SK-N-SH treated with all-trans-retinoic acid at 6 μM for 48 hours (cell line): ENCODE measurements at regions not wholly inside any gene's neighbourhood (a gene's known extent, or its start where the extent isn't known, plus 50 kb on each side); places are given as distances from the start of the nearest gene placed in this dataset.

ENCODE experiments used
- ATAC-seq: fragments of 200-7000 bp; cut with Tn5 transposase; 3 replicates; pipeline ENCODE4 v1.9.1; 2020; ENCODE audit warnings: mild to moderate bottlenecking, moderate library complexity
- BACH2 ChIP-seq: fragments of 250-450 bp; sonication (Bioruptor Pico); IDR thresholded peaks from 2 replicates; pipeline ENCODE4 v1.9.0; 2021; ENCODE audit warnings: mild to moderate bottlenecking, borderline replicate concordance
- CSDC2 ChIP-seq: fragments of 250-450 bp; sonication (Bioruptor Pico); IDR thresholded peaks from 2 replicates; pipeline ENCODE4 v1.5.0; 2020; ENCODE audit warnings: mild to moderate bottlenecking, moderate library complexity
- CSRNP3 ChIP-seq: fragments of 250-450 bp; sonication (Bioruptor Pico); IDR thresholded peaks from 2 replicates; pipeline ENCODE4 v1.5.1; 2021; ENCODE audit warnings: mild to moderate bottlenecking, moderate library complexity
- ESRRG ChIP-seq: fragments of 250-450 bp; sonication (Bioruptor Pico); IDR thresholded peaks from 2 replicates; pipeline ENCODE4 v1.6.1; 2021; ENCODE audit warnings: mild to moderate bottlenecking
- GLIS3 ChIP-seq: fragments of 250-450 bp; sonication (Bioruptor Pico); IDR thresholded peaks from 2 replicates; pipeline ENCODE4 v1.5.0; 2020; ENCODE audit warnings: mild to moderate bottlenecking, moderate library complexity
- ISL1 ChIP-seq: fragments of 250-450 bp; sonication (Bioruptor Pico); IDR thresholded peaks from 2 replicates; pipeline ENCODE4 v2.1.2; 2022; ENCODE audit warnings: mild to moderate bottlenecking, moderate library complexity
- OSR1 ChIP-seq: fragments of 250-450 bp; sonication (Bioruptor Pico); IDR thresholded peaks from 2 replicates; pipeline ENCODE4 v1.8.0; 2022; ENCODE audit warnings: moderate library complexity, mild to moderate bottlenecking, inconsistent platforms
- PATZ1 ChIP-seq: fragments of 250-450 bp; sonication (Bioruptor Pico); IDR thresholded peaks from 2 replicates; pipeline ENCODE4 v1.8.0; 2020; ENCODE audit warnings: mild to moderate bottlenecking, moderate library complexity, borderline replicate concordance
- PPARA ChIP-seq: fragments of 250-450 bp; sonication (Bioruptor Pico); IDR thresholded peaks from 2 replicates; pipeline ENCODE4 v1.5.0; 2020; ENCODE audit warnings: mild to moderate bottlenecking, borderline replicate concordance
- RARB ChIP-seq: fragments of 250-450 bp; sonication (Bioruptor Pico); IDR thresholded peaks from 2 replicates; pipeline ENCODE4 v1.8.0; 2021; ENCODE audit warnings: mild to moderate bottlenecking, moderate library complexity
- SNAI2 ChIP-seq: fragments of 250-450 bp; sonication (Bioruptor Pico); IDR thresholded peaks from 2 replicates; pipeline ENCODE4 v1.5.0; 2020; ENCODE audit warnings: mild to moderate bottlenecking, moderate library complexity
- TCF4 ChIP-seq: fragments of 250-450 bp; sonication (Bioruptor Pico); IDR thresholded peaks from 2 replicates; pipeline ENCODE4 v1.8.0; 2021; ENCODE audit warnings: mild to moderate bottlenecking, moderate library complexity, borderline replicate concordance
- TOX ChIP-seq: fragments of 250-450 bp; sonication (Bioruptor Pico); IDR thresholded peaks from 2 replicates; pipeline ENCODE4 v1.8.0; 2021; ENCODE audit warnings: mild to moderate bottlenecking, moderate library complexity, borderline replicate concordance
- ZC3H10 ChIP-seq: fragments of 250-450 bp; sonication (Bioruptor Pico); IDR thresholded peaks from 2 replicates; pipeline ENCODE4 v1.5.1; 2021; ENCODE audit warnings: mild to moderate bottlenecking, moderate library complexity
- ZFP3 ChIP-seq: fragments of 250-450 bp; sonication (Bioruptor Pico); IDR thresholded peaks from 2 replicates; pipeline ENCODE4 v1.5.0; 2020; ENCODE audit warnings: mild to moderate bottlenecking, moderate library complexity
- ZFP30 ChIP-seq: fragments of 450-650 bp; formaldehyde crosslinking; IDR thresholded peaks from 2 replicates; pipeline ENCODE4 v1.5.0; 2022; ENCODE audit warnings: mild to moderate bottlenecking, moderate library complexity
- ZNF565 ChIP-seq: fragments of 450-650 bp; formaldehyde crosslinking; conservative IDR thresholded peaks from 2 replicates; pipeline ENCODE4 v1.5.0; 2020; ENCODE audit warnings: low read depth, mild to moderate bottlenecking, moderate library complexity
- ZNF8 ChIP-seq: fragments of 450-650 bp; formaldehyde crosslinking; IDR thresholded peaks from 2 replicates; pipeline ENCODE4 v1.5.0; 2020; ENCODE audit warnings: mild to moderate bottlenecking, moderate library complexity
- TF ChIP-seq, protein P1 (sequence below): fragments of 250-450 bp; sonication (Bioruptor Pico); IDR thresholded peaks from 2 replicates; pipeline ENCODE4 v1.5.0; 2020; ENCODE audit warnings: mild to moderate bottlenecking, moderate library complexity
- TF ChIP-seq, protein P2 (sequence below): fragments of 250-450 bp; sonication (Bioruptor Pico); IDR thresholded peaks from 2 replicates; pipeline ENCODE4 v1.8.0; 2021; ENCODE audit warnings: low read depth, mild to moderate bottlenecking, moderate library complexity, borderline replicate concordance

DNA sequence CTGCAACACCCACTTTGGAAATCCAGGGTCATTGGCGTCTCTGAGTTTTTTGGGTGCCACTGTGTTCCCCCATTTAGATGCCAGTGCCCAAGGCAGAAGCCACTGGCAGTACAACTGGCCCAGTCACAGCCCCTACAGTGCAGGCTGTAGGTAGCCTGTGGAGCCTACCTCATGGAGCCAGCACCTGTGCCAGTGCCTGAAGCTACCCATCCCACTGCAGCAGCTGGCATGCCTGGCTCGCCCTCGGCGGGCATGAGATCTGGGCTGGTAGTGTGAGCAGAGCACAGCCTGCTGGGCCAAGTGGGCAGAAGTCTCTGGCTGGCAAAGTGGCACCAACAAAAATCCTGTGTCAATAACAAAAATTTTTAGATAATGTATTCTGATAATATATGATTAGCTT lies 1111.4 kb upstream of the NXPH2 start:
- no peak for ATAC-seq
- no peak for TF ChIP-seq ISL1 (CRISPR knock-in tag)

DNA sequence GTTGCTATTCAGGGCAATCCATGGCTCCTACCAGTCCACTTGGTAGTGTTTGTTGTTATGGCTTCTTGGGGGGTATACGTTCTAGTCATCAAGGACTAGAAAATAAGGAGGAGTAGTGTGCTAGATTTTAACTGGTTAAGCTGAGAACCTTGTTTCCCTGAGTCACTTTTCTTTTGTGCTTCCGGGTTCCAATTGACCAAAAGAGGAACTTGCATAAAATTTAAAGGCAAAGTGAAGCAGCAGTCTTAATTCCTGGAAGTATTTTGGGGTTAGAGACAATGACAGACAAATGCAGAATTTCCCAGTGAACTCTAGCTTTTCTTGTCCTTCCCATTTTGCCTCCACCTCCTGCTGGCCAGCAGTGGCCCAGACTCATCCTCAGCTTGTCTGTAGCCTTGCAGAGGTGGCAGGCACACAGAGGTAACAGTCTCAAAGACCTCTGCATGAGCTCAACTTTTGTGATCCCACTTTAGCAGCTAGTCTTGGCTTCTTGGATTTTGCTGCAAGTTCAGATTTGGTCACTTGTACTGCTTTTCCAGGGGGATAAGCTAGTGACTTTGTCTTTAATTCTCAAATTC lies 1105.8 kb upstream of the NXPH2 start:
- ATAC-seq = no peak
- TF ChIP-seq, protein P1, sequence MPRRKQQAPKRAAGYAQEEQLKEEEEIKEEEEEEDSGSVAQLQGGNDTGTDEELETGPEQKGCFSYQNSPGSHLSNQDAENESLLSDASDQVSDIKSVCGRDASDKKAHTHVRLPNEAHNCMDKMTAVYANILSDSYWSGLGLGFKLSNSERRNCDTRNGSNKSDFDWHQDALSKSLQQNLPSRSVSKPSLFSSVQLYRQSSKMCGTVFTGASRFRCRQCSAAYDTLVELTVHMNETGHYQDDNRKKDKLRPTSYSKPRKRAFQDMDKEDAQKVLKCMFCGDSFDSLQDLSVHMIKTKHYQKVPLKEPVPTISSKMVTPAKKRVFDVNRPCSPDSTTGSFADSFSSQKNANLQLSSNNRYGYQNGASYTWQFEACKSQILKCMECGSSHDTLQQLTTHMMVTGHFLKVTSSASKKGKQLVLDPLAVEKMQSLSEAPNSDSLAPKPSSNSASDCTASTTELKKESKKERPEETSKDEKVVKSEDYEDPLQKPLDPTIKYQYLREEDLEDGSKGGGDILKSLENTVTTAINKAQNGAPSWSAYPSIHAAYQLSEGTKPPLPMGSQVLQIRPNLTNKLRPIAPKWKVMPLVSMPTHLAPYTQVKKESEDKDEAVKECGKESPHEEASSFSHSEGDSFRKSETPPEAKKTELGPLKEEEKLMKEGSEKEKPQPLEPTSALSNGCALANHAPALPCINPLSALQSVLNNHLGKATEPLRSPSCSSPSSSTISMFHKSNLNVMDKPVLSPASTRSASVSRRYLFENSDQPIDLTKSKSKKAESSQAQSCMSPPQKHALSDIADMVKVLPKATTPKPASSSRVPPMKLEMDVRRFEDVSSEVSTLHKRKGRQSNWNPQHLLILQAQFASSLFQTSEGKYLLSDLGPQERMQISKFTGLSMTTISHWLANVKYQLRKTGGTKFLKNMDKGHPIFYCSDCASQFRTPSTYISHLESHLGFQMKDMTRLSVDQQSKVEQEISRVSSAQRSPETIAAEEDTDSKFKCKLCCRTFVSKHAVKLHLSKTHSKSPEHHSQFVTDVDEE (CRISPR knock-in tag) = no peak
- no peak for TF ChIP-seq BACH2 (CRISPR knock-in tag)
- TF ChIP-seq TCF4 (CRISPR knock-in tag) = no peak
- no peak for TF ChIP-seq PATZ1 (CRISPR knock-in tag)
- no peak for TF ChIP-seq OSR1

DNA sequence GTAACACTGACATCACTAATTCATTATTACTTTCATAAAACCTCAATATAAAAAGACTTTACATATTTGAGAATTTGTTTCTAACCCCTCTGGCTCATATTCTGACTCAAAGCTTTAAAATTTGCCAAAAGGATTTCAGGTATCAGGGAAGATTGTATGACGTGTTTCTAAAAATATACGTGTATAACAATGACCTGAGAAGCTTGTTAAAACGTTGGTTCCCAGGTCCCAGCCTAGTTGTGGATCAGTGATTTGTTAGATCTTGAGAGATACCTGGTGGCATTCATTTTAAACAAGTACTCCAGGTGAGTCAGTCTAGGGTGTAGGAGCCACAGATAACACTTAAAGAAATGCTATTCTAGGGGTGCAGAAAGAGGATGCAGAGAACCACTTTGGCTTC lies 1096.8 kb upstream of the NXPH2 start:
- no peak for ATAC-seq
- TF ChIP-seq TOX (CRISPR knock-in tag) (no peak), ESRRG (no peak), ZFP30 (no peak), SNAI2 (CRISPR knock-in tag) (no peak), ISL1 (CRISPR knock-in tag) (no peak), TCF4 (CRISPR knock-in tag) (no peak), BACH2 (CRISPR knock-in tag) (no peak), ZNF565 (CRISPR knock-in tag) (no peak), ZFP3 (CRISPR knock-in tag) (no peak), GLIS3 (CRISPR knock-in tag) (no peak), ZC3H10 (CRISPR knock-in tag) (no peak), OSR1 (no peak), PPARA (no peak), CSRNP3 (CRISPR knock-in tag) (no peak), RARB (no peak), ZNF8 (no peak), CSDC2 (CRISPR knock-in tag) (no peak)
- TF ChIP-seq, protein P1 (CRISPR knock-in tag) = no peak
- TF ChIP-seq, protein P2, sequence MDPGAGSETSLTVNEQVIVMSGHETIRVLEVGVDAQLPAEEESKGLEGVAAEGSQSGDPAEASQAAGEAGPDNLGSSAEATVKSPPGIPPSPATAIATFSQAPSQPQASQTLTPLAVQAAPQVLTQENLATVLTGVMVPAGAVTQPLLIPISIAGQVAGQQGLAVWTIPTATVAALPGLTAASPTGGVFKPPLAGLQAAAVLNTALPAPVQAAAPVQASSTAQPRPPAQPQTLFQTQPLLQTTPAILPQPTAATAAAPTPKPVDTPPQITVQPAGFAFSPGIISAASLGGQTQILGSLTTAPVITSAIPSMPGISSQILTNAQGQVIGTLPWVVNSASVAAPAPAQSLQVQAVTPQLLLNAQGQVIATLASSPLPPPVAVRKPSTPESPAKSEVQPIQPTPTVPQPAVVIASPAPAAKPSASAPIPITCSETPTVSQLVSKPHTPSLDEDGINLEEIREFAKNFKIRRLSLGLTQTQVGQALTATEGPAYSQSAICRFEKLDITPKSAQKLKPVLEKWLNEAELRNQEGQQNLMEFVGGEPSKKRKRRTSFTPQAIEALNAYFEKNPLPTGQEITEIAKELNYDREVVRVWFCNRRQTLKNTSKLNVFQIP (CRISPR knock-in tag) = no peak
